H9 (cell line): ENCODE measurements at regions not wholly inside any gene's neighbourhood (a gene's known extent, or its start where the extent isn't known, plus 50 kb on each side); places are given as distances from the start of the nearest gene placed in this dataset.

Experiments used
- DNase-seq: peaks from one replicate; pipeline ENCODE4 v3.0.0-alpha.2; 2017
- H2AFZ ChIP-seq: one replicate; pipeline ENCODE4 v1.6.1; 2013; ENCODE audit warnings: mild to moderate bottlenecking, low read length, control low read depth, moderate library complexity
- H2AK5ac ChIP-seq: 2 replicates; pipeline ENCODE4 v1.6.1; 2013; ENCODE audit warnings: low read length, control low read depth, mixed read lengths; ENCODE audit not compliant: insufficient read length
- H2BK120ac ChIP-seq: one replicate; pipeline ENCODE4 v1.6.1; 2013; ENCODE audit warnings: low read depth, mild to moderate bottlenecking, low read length, control low read depth, inconsistent platforms; ENCODE audit not compliant: poor library complexity, severe bottlenecking
- H2BK12ac ChIP-seq: 2 replicates; pipeline ENCODE4 v1.6.1; 2013; ENCODE audit warnings: low read length, control low read depth, mixed read lengths, low read depth; ENCODE audit not compliant: insufficient read length
- H2BK15ac ChIP-seq: 2 replicates; pipeline ENCODE4 v1.6.1; 2013; ENCODE audit warnings: low read depth, low read length, control low read depth
- H2BK20ac ChIP-seq: one replicate; pipeline ENCODE4 v1.6.1; 2013; ENCODE audit warnings: low read depth, mild to moderate bottlenecking, low read length, control low read depth, inconsistent platforms; ENCODE audit not compliant: poor library complexity, severe bottlenecking
- H2BK5ac ChIP-seq: 2 replicates; pipeline ENCODE4 v1.6.1; 2013; ENCODE audit warnings: low read length, control low read depth, mixed read lengths; ENCODE audit not compliant: insufficient read length
- H3K14ac ChIP-seq: 2 replicates; pipeline ENCODE4 v1.6.1; 2013; ENCODE audit warnings: low read length, control low read depth; ENCODE audit not compliant: insufficient read depth
- H3K18ac ChIP-seq: 2 replicates; pipeline ENCODE4 v1.6.1; 2013; ENCODE audit warnings: low read depth, mild to moderate bottlenecking, mixed read lengths, low read length, control low read depth; ENCODE audit not compliant: insufficient read length
- H3K23ac ChIP-seq: 2 replicates; pipeline ENCODE4 v1.6.1; 2013; ENCODE audit warnings: low read length, control low read depth, mixed read lengths, low read depth; ENCODE audit not compliant: insufficient read length
- H3K23me2 ChIP-seq: 2 replicates; pipeline ENCODE4 v1.6.1; 2013; ENCODE audit warnings: low read depth, mild to moderate bottlenecking, mixed read lengths, low read length, control low read depth; ENCODE audit not compliant: insufficient read length, poor library complexity, severe bottlenecking
- H3K27ac ChIP-seq: 2 replicates; pipeline ENCODE4 v1.5.1; 2013; ENCODE audit warnings: low read length, control low read depth, mixed read lengths, low read depth; ENCODE audit not compliant: insufficient read length
- H3K27me3 ChIP-seq: 2 replicates; pipeline ENCODE4 v1.6.1; 2013; ENCODE audit warnings: low read length, control low read depth, inconsistent platforms; ENCODE audit not compliant: insufficient read depth
- H3K4ac ChIP-seq: 2 replicates; pipeline ENCODE4 v1.6.1; 2013; ENCODE audit warnings: low read depth, mild to moderate bottlenecking, control low read depth, inconsistent platforms, low read length, moderate library complexity
- H3K4me1 ChIP-seq: 2 replicates; pipeline ENCODE4 v1.6.1; 2013; ENCODE audit warnings: low read length, control low read depth, inconsistent platforms; ENCODE audit not compliant: insufficient read depth
- H3K4me2 ChIP-seq: 2 replicates; pipeline ENCODE4 v1.6.1; 2013; ENCODE audit warnings: low read length, control low read depth, mixed read lengths; ENCODE audit not compliant: insufficient read length, insufficient read depth
- H3K56ac ChIP-seq: 2 replicates; pipeline ENCODE4 v1.6.1; 2013; ENCODE audit warnings: low read depth, mild to moderate bottlenecking, mixed read lengths, low read length, control low read depth; ENCODE audit not compliant: insufficient read length
- H3K79me1 ChIP-seq: 2 replicates; pipeline ENCODE4 v1.6.1; 2013; ENCODE audit warnings: low read depth, mild to moderate bottlenecking, moderate library complexity, low read length, control low read depth, inconsistent platforms; ENCODE audit not compliant: insufficient read depth, poor library complexity, severe bottlenecking
- H3K79me2 ChIP-seq: 2 replicates; pipeline ENCODE4 v1.6.1; 2013; ENCODE audit warnings: low read length, control low read depth, inconsistent platforms; ENCODE audit not compliant: insufficient read depth
- H3K9ac ChIP-seq: 2 replicates; pipeline ENCODE4 v1.6.1; 2013; ENCODE audit warnings: low read length, control low read depth, mixed read lengths; ENCODE audit not compliant: insufficient read length; ENCODE audit errors: extremely low read depth
- H3K9me3 ChIP-seq: one replicate; pipeline ENCODE4 v1.6.1; 2013; ENCODE audit warnings: low read depth, low read length, inconsistent platforms; ENCODE audit not compliant: control insufficient read depth
- H3T11ph ChIP-seq: one replicate; pipeline ENCODE4 v1.6.1; 2013; ENCODE audit warnings: mild to moderate bottlenecking, low read length, control low read depth, inconsistent platforms
- H4K20me1 ChIP-seq: one replicate; pipeline ENCODE4 v1.6.1; 2013; ENCODE audit not compliant: control insufficient read depth, insufficient read length, insufficient read depth
- H4K5ac ChIP-seq: 2 replicates; pipeline ENCODE4 v1.6.1; 2013; ENCODE audit warnings: low read depth, mild to moderate bottlenecking, mixed read lengths, low read length, control low read depth; ENCODE audit not compliant: insufficient read length
- H4K8ac ChIP-seq: replicated peaks from 2 replicates; pipeline ENCODE4 v1.6.1; 2013; ENCODE audit warnings: low read length, control low read depth, mixed read lengths, low read depth; ENCODE audit not compliant: insufficient read length
- H4K91ac ChIP-seq: 2 replicates; pipeline ENCODE4 v1.6.1; 2013; ENCODE audit warnings: low read depth, mild to moderate bottlenecking, moderate library complexity, mixed read lengths, low read length, control low read depth; ENCODE audit not compliant: insufficient read length
- H3K27ac Mint-ChIP-seq, 3 experiments: 2 replicates in 2 of 3; 3 replicates in 1 of 3; pipeline ENCODE4 v1.8.0; 2020 to 2021; ENCODE audit warnings: mixed read lengths in 3 of 3, mild to moderate bottlenecking in 1 of 3, moderate library complexity in 1 of 3
- H3K27me3 Mint-ChIP-seq: 2 replicates; pipeline ENCODE4 v1.8.0; 2021; ENCODE audit warnings: low read depth, mild to moderate bottlenecking, moderate library complexity, mixed read lengths
- H3K36me3 Mint-ChIP-seq, 3 experiments: 2 replicates in 2 of 3; 3 replicates in 1 of 3; pipeline ENCODE4 v1.8.0; 2020 to 2021; ENCODE audit warnings: low read depth in 3 of 3, mixed read lengths in 3 of 3; ENCODE audit not compliant: insufficient read depth in 1 of 3
- H3K4me1 Mint-ChIP-seq, 2 experiments: 2 replicates each; pipeline ENCODE4 v1.8.0; 2020; ENCODE audit warnings: mixed read lengths in 2 of 2
- H3K4me3 Mint-ChIP-seq, 2 experiments: 2 replicates in 1 of 2; 3 replicates in 1 of 2; pipeline ENCODE4 v1.8.0; 2020 to 2021; ENCODE audit warnings: mild to moderate bottlenecking in 2 of 2, mixed read lengths in 2 of 2, moderate library complexity in 1 of 2
- H3K9me3 Mint-ChIP-seq, 2 experiments: 2 replicates in 1 of 2; 3 replicates in 1 of 2; pipeline ENCODE4 v1.8.0; 2020; ENCODE audit warnings: mild to moderate bottlenecking in 2 of 2, mixed read lengths in 2 of 2, moderate library complexity in 1 of 2
- CTCF ChIP-seq: fragments of 200-600 bp; sonication (generic); conservative IDR thresholded peaks from 3 replicates; pipeline ENCODE4 v1.8.0; 2021; ENCODE audit warnings: antibody characterized with exemption, mild to moderate bottlenecking
- WGBS: extraction: QIAGEN DNeasy Blood & Tissue Kit; methylation state at CpG from one replicate; pipeline ENCODE4 v1.1.7; 2013; ENCODE audit warnings: missing lambda C conversion rate, low lambda C conversion rate, mixed read lengths; ENCODE audit not compliant: insufficient read length; ENCODE audit errors: extremely low coverage; 5-methylcytosine and 5-hydroxymethylcytosine counted together

DNA sequence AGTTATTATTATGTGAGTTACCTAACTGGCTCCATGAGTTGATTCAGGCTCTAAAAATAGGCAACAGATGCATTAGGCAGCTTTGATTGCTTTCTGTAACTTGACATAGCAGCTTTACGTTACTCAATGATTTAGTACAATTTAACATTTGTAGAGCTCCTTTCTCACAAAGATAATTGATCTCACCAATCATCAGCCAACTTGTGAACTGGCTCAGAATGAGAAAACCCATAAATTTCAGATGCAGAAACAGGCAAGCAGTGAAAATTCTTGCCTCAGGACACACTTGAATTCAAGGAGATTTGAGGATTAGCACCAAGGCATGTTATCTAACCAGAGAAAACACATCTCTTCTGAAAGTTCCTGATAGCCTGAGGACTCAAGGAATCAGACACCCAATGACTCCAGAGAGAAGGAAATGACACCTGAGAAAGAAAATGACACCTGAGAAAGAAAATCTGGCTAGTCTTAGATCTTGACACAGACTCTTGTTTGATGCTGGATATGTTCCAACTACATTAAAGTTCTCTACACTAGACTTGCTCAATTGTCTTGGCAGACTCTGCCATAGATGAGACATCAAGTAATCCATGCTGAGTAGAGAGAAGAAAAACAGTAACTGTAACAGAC, 315.1 kb upstream of the CBLB start:
- no CpG with 5 or more reads among the region's 1 CpG for WGBS
- Histone ChIP-seq H3K79me2 (no peaks in the 10 kb centered on the region), H3K4ac (no peak overlapping the region), H3T11ph (no peak overlapping the region), H3K56ac (no peak overlapping the region), H3K27me3 (no peaks in the 10 kb centered on the region), H3K9ac (no peak overlapping the region), H2BK5ac (no peak overlapping the region), H3K4me1 (no peaks in the 10 kb centered on the region), H4K20me1 (no peaks in the 10 kb centered on the region), H2BK20ac (no peak overlapping the region), H3K14ac (no peak overlapping the region), H2BK120ac (no peak overlapping the region), H3K23ac (no peak overlapping the region), H2BK12ac (no peak overlapping the region), H3K79me1 (no peaks in the 10 kb centered on the region), H2AK5ac (no peak overlapping the region), H3K27ac (no peak overlapping the region), H2BK15ac (no peak overlapping the region), H4K8ac (no peak overlapping the region), H3K23me2 (no peaks in the 10 kb centered on the region), H2AFZ (no peak overlapping the region), H3K4me2 (no peak overlapping the region), H4K5ac (no peak overlapping the region), H3K18ac (no peak overlapping the region), H3K9me3 (no peaks in the 10 kb centered on the region), H4K91ac (no peak overlapping the region)
- no peak for DNase-seq
- no peak overlapping the region for H3K4me3 Mint-ChIP-seq
- H3K36me3 Mint-ChIP-seq: no peaks in the 10 kb centered on the region
- TF ChIP-seq CTCF: no peak
- no peaks in the 10 kb centered on the region for H3K27me3 Mint-ChIP-seq
- H3K27ac Mint-ChIP-seq: no peak overlapping the region
- no peaks in the 10 kb centered on the region for H3K4me1 Mint-ChIP-seq
- no peaks in the 10 kb centered on the region for H3K9me3 Mint-ChIP-seq
